Urinary bladder (tissue), 3 donors: ENCODE measurements at regions not wholly inside any gene's neighbourhood (a gene's known extent, or its start where the extent isn't known, plus 50 kb on each side); places are given as distances from the start of the nearest gene placed in this dataset.

Experiments used
- DNase-seq: peaks from one replicate; pipeline ENCODE4 v3.0.0-alpha.2; 2015; ENCODE audit errors: extremely low spot score
- H3K27ac ChIP-seq: one replicate; pipeline ENCODE4 v1.5.1; 2013; ENCODE audit warnings: low read depth, mild to moderate bottlenecking, moderate library complexity
- H3K36me3 ChIP-seq: one replicate; pipeline ENCODE4 v1.6.1; 2013; ENCODE audit warnings: mild to moderate bottlenecking, moderate library complexity; ENCODE audit not compliant: insufficient read depth
- H3K4me1 ChIP-seq: one replicate; pipeline ENCODE4 v1.6.1; 2013; ENCODE audit warnings: mild to moderate bottlenecking, moderate library complexity; ENCODE audit not compliant: insufficient read depth
- H3K4me3 ChIP-seq: one replicate; pipeline ENCODE4 v1.5.1; 2013; ENCODE audit warnings: low read depth, low read length
- WGBS: extraction: QIAGEN DNeasy Blood & Tissue Kit; methylation state at CpG from one replicate; pipeline ENCODE4 v1.1.7; 2013; 5-methylcytosine and 5-hydroxymethylcytosine counted together
- donor health status: healthy with polysubstance abuse.
- donor health status: healthy.

DNA sequence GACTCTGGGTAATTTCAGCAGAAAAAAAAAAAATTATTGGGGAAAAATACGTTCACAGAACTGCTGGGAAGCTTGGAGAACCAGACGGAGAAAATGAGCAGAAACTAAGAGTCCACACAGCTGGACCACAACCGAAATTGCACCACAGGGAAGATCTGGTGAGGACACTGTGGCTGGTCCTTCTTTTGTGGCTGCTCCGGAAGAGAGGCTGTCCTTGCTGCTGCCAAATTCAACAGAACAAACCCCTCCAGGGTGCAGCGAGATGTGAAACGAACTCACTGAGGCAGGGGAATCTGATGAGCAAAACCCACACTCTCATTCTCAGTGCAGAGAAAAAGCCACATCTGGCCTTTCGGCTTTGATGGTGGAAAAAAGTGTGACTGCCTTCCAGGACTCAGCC lies 200.0 kb downstream of the ACTL7B start:
- H3K27ac ChIP-seq, result no peak overlapping the region
- no peaks in the 10 kb centered on the region for H3K36me3 ChIP-seq
- no peaks in the 10 kb centered on the region for H3K4me1 ChIP-seq
- WGBS, result 79% methylated on average over 7 of the region's 7 CpGs
- no peak overlapping the region for H3K4me3 ChIP-seq
- DNase-seq, result no peak

GRCh38 chr9:108654566-108654965 lies 201.2 kb downstream of the ACTL7B start:
- no peak for DNase-seq
- no peaks in the 10 kb centered on the region for H3K4me1 ChIP-seq
- H3K4me3 ChIP-seq, result no peak overlapping the region
- WGBS, result 56% methylated on average over 2 of the region's 2 CpGs
- H3K36me3 ChIP-seq, result no peaks in the 10 kb centered on the region
- H3K27ac ChIP-seq, result no peak overlapping the region

DNA sequence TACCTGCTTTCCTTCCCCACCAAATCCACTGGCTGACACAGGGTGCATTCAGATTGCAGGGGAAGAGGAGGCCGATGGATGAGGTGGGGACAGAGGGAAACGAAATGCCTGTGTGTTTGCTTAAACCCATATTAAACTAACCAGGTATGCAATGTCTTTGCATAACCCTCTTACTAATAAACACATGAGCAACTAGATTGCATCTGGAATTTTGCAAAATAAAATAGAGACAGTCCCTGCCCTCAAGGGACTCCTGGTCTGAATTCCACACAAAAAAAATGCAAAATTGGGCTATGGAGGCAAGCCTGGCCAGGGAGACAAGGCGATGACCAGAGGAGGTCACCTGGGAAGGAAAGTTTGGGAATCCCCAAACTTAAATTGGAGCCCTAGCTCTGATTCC lies 202.9 kb downstream of the ACTL7B start:
- H3K36me3 ChIP-seq, result no peaks in the 10 kb centered on the region
- no peak overlapping the region for H3K4me3 ChIP-seq
- 78% methylated on average over 3 of the region's 3 CpGs for WGBS
- H3K4me1 ChIP-seq, result no peaks in the 10 kb centered on the region
- no peak overlapping the region for H3K27ac ChIP-seq
- DNase-seq, result no peak

DNA sequence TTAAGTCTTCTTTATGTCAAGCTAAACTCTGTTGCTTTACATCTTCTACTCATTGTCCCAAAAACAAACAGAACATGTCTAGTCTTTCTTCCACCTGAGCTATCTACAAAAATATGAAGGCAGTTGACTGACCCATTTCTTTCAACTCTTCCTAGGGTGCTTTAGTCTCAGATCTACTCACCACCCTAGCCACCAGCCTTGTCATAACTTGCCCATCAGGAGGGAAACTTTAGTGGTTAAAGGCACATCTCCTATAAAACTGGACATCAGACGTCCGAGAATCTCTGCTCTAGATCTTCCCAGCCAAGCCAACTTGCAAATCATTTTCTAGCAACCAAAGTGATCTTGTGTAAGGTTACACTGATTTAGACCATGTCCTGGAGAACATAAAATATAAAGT lies 205.0 kb downstream of the ACTL7B start:
- WGBS, result 21% methylated on average over 2 of the region's 2 CpGs
- Histone ChIP-seq H3K36me3 (no peaks in the 10 kb centered on the region), H3K4me3 (no peak overlapping the region)

GRCh38 chr9:108645520-108645919 lies 210.3 kb downstream of the ACTL7B start:
- DNase-seq, result no peak
- 57% methylated on average over 6 of the region's 6 CpGs for WGBS

More for the DNA sequence above, 205.0 kb downstream of the ACTL7B start:
- DNase-seq, result no peak
- H3K4me1 ChIP-seq, result no peaks in the 10 kb centered on the region
- no peak overlapping the region for H3K27ac ChIP-seq

GRCh38 chr9:108643731-108644510 lies 211.9 kb downstream of the ACTL7B start:
- no peak for DNase-seq
- no peaks in the 10 kb centered on the region for H3K36me3 ChIP-seq
- WGBS, result 92% methylated on average over 5 of the region's 5 CpGs
- H3K4me3 ChIP-seq, result no peak overlapping the region
- H3K4me1 ChIP-seq, result no peaks in the 10 kb centered on the region
- no peak overlapping the region for H3K27ac ChIP-seq

More at GRCh38 chr9:108645520-108645919, 210.3 kb downstream of the ACTL7B start:
- no peak overlapping the region for H3K27ac ChIP-seq
- no peaks in the 10 kb centered on the region for H3K36me3 ChIP-seq
- H3K4me1 ChIP-seq, result no peaks in the 10 kb centered on the region
- H3K4me3 ChIP-seq, result no peak overlapping the region

GRCh38 chr9:108642871-108643270 lies 212.9 kb downstream of the ACTL7B start:
- 86% methylated on average over 3 of the region's 3 CpGs for WGBS
- H3K36me3 ChIP-seq, result no peaks in the 10 kb centered on the region

DNA sequence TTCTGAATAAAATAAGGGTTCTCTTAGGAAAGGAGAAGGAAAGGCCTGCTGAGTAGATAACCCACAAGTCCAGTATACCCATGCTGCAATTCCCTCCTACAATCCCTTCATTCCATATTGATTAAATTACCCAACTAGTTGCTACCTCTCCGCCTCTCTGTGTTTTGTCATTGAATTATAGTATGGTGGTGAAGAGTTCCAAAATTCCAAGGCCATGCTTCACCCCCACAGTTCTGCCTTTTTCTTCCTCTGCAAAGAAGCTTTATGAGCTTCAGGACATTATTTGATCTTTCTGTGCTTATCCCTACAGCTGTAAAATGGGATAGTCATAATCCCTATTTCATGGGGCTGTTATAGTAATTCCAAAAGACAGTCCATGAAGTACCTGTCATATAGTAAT lies 215.6 kb downstream of the ACTL7B start:
- Histone ChIP-seq H3K4me1 (no peaks in the 10 kb centered on the region), H3K36me3 (no peaks in the 10 kb centered on the region), H3K4me3 (no peak overlapping the region), H3K27ac (no peak overlapping the region)
- WGBS, result 90% methylated on average over 1 of the region's 1 CpG
- no peak for DNase-seq

More at GRCh38 chr9:108642871-108643270, 212.9 kb downstream of the ACTL7B start:
- H3K4me3 ChIP-seq, result no peak overlapping the region
- H3K27ac ChIP-seq, result no peak overlapping the region
- no peaks in the 10 kb centered on the region for H3K4me1 ChIP-seq
- no peak for DNase-seq

DNA sequence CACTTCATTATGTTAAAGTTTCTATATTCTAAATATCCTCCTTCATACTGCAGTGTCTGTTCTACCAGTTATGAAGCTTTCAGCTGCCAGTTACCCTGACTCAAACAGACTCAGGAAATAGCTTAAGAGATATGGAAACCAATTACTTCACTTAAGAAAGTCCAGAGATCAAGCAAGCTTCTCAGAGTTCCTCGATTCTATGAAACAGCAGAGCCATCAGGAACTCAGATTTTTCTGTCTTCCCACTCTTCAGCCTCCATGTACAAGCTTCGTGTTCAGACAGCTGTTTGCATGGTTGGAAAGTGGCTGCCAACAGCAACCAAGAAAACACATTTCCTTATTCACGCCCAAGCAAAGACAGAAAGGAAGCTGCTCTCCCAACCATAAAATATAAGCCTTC lies 216.1 kb downstream of the ACTL7B start:
- Histone ChIP-seq H3K27ac (no peak overlapping the region), H3K4me1 (no peaks in the 10 kb centered on the region), H3K36me3 (no peaks in the 10 kb centered on the region), H3K4me3 (no peak overlapping the region)
- 68% methylated on average over 3 of the region's 3 CpGs for WGBS
- DNase-seq, result no peak

- Histone ChIP-seq H3K4me1 (no peaks in the 10 kb centered on the region), H3K36me3 (no peaks in the 10 kb centered on the region), H3K4me3 (no peak overlapping the region), H3K27ac (no peak overlapping the region)
- DNase-seq, result no peak
- WGBS, result 86% methylated on average over 5 of the region's 5 CpGs
Measured at GRCh38 chr9:108639091-108639490, 216.7 kb downstream of the ACTL7B start.

DNA sequence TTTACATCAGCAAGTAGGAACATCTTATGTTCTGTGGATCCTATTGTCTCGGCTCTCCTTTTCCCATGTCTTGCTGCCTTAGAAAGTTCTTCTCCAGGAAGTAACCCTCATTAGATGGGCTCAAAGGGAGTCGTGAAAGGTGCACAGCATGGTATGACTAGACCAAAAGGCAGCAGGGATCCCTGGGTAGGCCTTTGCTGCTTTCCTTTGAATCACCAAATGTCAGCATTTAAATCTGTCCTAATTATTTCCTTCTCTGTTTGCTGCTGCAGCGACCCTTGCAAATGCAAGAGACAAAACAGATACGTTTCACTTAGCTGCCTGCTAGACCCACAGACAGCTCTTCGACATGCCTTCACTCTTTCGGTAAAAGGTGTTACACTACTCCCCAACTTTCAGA lies 218.4 kb downstream of the ACTL7B start:
- H3K36me3 ChIP-seq, result no peaks in the 10 kb centered on the region
- no peak overlapping the region for H3K4me3 ChIP-seq
- DNase-seq, result no peak
- WGBS, result 73% methylated on average over 6 of the region's 6 CpGs
- H3K4me1 ChIP-seq, result no peaks in the 10 kb centered on the region
- H3K27ac ChIP-seq, result no peak overlapping the region

GRCh38 chr9:108636013-108636412 lies 219.8 kb downstream of the ACTL7B start:
- WGBS, result 51% methylated on average over 2 of the region's 2 CpGs
- H3K4me3 ChIP-seq, result no peak overlapping the region
- no peak for DNase-seq
- H3K36me3 ChIP-seq, result no peaks in the 10 kb centered on the region
- H3K4me1 ChIP-seq, result no peaks in the 10 kb centered on the region
- H3K27ac ChIP-seq, result no peak overlapping the region

DNA sequence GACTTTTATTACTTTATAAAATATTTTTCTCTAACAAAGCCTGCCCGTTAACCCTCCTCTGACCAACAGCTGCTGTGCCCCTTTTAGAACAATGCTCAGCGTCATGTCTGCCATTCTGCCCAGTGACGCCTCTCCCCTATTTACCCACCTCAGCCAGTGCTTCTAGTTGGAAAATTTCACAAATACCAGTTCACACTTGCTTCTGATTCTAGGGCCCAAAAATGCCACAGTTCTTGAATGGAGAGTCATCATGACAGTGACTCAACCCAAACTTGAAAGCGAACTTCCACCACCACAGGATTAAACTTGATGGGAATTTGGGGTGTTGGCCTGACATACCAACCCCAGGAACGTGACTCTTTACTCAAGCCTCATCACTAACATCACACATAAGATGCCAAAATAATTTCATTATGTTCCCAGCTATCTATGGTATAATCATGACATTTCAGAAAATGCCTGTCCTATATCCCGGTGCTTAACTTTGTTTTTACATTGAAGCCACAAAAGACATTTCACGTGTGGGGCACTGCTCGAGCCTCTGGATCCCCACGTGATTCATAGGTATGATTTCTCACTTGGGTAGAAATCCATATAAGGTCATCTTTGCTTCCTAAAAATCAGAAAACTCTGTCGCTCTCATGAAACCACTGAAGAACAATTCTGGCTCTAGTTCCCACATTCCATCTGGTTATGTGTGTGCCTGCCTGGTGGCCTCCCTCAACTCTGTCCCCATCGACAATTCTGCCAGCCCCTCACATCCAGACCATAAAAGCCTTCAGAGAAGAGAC lies 220.9 kb downstream of the ACTL7B start:
- no peaks in the 10 kb centered on the region for H3K4me1 ChIP-seq
- DNase-seq, result no peak
- 82% methylated on average over 11 of the region's 11 CpGs for WGBS
- no peaks in the 10 kb centered on the region for H3K36me3 ChIP-seq
- H3K4me3 ChIP-seq, result no peak overlapping the region
- H3K27ac ChIP-seq, result no peak overlapping the region

DNA sequence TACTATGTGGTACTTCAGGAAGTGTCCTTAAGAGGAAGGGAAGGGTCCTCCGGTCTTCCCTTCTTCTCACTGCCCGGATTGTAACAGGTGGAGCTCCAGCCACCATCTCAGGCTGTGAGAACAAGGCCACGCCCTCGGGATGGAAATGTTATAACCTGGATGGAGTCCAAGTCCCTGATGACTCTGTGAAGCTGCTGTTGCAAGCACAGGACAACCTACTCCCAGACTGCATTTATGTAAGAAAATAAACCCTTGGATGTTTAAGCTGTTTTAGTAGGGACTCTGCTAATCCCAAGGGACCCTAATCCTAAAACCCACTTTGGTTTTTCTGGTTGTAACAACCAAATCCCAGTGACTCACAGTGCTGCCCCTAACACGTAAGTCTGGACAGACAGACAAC lies 221.6 kb downstream of the ACTL7B start:
- 59% methylated on average over 5 of the region's 5 CpGs for WGBS
- no peak overlapping the region for H3K4me3 ChIP-seq
- H3K4me1 ChIP-seq, result no peaks in the 10 kb centered on the region
- no peaks in the 10 kb centered on the region for H3K36me3 ChIP-seq
- peak; percentile 13 for DNase-seq
- no peak overlapping the region for H3K27ac ChIP-seq
